ENCODE measurements at regions not wholly inside any gene's neighbourhood (a gene's known extent, or its start where the extent isn't known, plus 50 kb on each side); places are given as distances from the start of the nearest gene placed in this dataset.

DNA sequence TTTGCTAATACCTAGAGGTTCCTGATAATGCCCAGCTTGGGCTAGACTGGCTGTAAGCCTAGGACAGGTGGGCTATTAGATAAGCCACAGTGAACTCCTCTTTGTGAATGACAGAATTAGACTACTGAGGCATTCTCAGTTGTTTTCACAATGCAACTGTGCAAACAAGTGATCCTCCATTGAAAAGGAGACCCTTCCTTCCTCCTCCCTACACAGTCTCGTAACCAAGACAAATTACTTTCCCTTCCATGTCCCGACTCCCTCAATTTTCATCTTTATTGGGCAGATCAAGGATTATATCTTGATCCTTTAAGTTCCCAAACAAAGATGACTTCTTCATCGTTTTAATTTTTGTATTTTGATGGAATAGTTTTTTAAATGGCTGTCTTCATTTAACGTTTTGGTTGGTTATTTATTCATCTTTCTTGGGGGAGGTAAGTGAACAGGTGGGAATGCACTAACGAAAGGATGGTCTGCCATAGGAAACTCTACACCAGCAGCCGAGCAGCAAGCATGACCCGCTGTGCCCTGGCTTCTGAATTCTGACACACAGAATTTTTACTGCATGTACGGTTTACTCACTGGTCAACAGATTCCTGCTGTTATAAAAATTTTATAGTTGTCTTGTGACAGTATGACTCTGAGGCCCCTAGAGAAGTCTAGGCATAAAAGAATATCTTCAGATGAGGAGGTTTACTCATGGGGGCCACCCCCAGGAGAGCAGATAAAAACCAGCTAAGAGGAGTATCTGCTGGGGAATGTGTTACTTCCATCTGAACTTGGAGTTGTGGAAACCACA, 137.5 kb upstream of the TUT7 start:
- no peaks in the 10 kb centered on the region for H3K9me2 ChIP-seq (ENCODE audit: low read depth, low read length)
- no peaks in the 10 kb centered on the region for H3F3A ChIP-seq (ENCODE audit: insufficient read depth, low read length)
- no peaks in the 10 kb centered on the region for H3K27me3 ChIP-seq (ENCODE audit: insufficient read depth, low read length)
- H3K27ac ChIP-seq (ENCODE audit: low read depth, low read length, poor library complexity, severe bottlenecking): no peak overlapping the region
- H4K20me1 ChIP-seq (ENCODE audit: insufficient read depth, low read length): no peaks in the 10 kb centered on the region
- H3K4me3 ChIP-seq (ENCODE audit: low read depth, low read length, poor library complexity, severe bottlenecking): no peak overlapping the region
- H3K4me2 ChIP-seq (ENCODE audit: low read length): no peak overlapping the region
- H3K36me3 ChIP-seq (ENCODE audit: insufficient read depth, low read length): no peaks in the 10 kb centered on the region
- no peaks in the 10 kb centered on the region for H3K9me3 ChIP-seq (ENCODE audit: low read length)
- no peak overlapping the region for H3K9ac ChIP-seq (ENCODE audit: low read length)
- TF ChIP-seq EZH2 (IDR thresholded peaks at IDR 0.05; ENCODE audit: borderline replicate concordance, low read length) (no peak), CTCF (IDR thresholded peaks at IDR 0.05; ENCODE audit: low read length) (no peak)
- no peak overlapping the region for H2AFZ ChIP-seq (ENCODE audit: low read length)
- no peaks in the 10 kb centered on the region for H3K4me1 ChIP-seq (ENCODE audit: insufficient read depth, low read length, severe bottlenecking)
- no peaks in the 10 kb centered on the region for H3K79me2 ChIP-seq (ENCODE audit: insufficient read depth, low read length)

DNA sequence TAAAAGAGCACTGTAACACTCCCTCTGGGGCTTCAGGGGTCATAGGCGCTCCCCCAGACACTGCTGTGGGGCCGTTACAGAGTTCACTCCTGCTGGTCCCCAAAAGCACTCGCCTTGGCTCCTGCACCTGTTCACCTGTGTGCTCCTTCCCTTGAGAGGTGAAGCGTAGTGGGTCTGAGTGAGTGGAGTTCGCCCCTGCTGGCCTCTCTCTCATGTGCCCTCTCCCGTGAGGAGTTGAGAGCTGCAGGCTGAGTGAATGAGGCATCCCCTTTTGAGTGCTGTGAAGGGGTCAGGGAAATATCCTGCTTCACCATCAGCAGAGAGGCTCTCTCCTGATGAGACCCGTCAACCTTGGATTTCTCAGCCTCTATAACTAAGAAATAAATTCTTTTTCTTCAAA, 134.6 kb upstream of the TUT7 start:
- no peak for TF ChIP-seq CTCF (IDR thresholded peaks at IDR 0.05; ENCODE audit: low read length)
- TF ChIP-seq EZH2 (IDR thresholded peaks at IDR 0.05; ENCODE audit: borderline replicate concordance, low read length): no peak
- no peak overlapping the region for H3K4me2 ChIP-seq (ENCODE audit: low read length)
- H3K9ac ChIP-seq (ENCODE audit: low read length): no peak overlapping the region
- no peaks in the 10 kb centered on the region for H3K4me1 ChIP-seq (ENCODE audit: insufficient read depth, low read length, severe bottlenecking)
- no peak overlapping the region for H2AFZ ChIP-seq (ENCODE audit: low read length)
- H3K27ac ChIP-seq (ENCODE audit: low read depth, low read length, poor library complexity, severe bottlenecking): no peak overlapping the region
- no peak overlapping the region for H3K4me3 ChIP-seq (ENCODE audit: low read depth, low read length, poor library complexity, severe bottlenecking)
- H3K9me3 ChIP-seq (ENCODE audit: low read length): no peaks in the 10 kb centered on the region
- no peaks in the 10 kb centered on the region for H3K79me2 ChIP-seq (ENCODE audit: insufficient read depth, low read length)
- no peaks in the 10 kb centered on the region for H3K27me3 ChIP-seq (ENCODE audit: insufficient read depth, low read length)
- no peaks in the 10 kb centered on the region for H4K20me1 ChIP-seq (ENCODE audit: insufficient read depth, low read length)
- no peaks in the 10 kb centered on the region for H3K36me3 ChIP-seq (ENCODE audit: insufficient read depth, low read length)
- no peaks in the 10 kb centered on the region for H3F3A ChIP-seq (ENCODE audit: insufficient read depth, low read length)
- no peaks in the 10 kb centered on the region for H3K9me2 ChIP-seq (ENCODE audit: low read depth, low read length)

GRCh38 chr9:86488345-86488744, 134.1 kb upstream of the TUT7 start:
- H2AFZ ChIP-seq (ENCODE audit: low read length): no peak overlapping the region
- no peak overlapping the region for H3K4me3 ChIP-seq (ENCODE audit: low read depth, low read length, poor library complexity, severe bottlenecking)
- no peaks in the 10 kb centered on the region for H3K36me3 ChIP-seq (ENCODE audit: insufficient read depth, low read length)
- no peaks in the 10 kb centered on the region for H3F3A ChIP-seq (ENCODE audit: insufficient read depth, low read length)
- TF ChIP-seq EZH2 (IDR thresholded peaks at IDR 0.05; ENCODE audit: borderline replicate concordance, low read length): no peak
- TF ChIP-seq CTCF (IDR thresholded peaks at IDR 0.05; ENCODE audit: low read length): no peak
- no peaks in the 10 kb centered on the region for H3K4me1 ChIP-seq (ENCODE audit: insufficient read depth, low read length, severe bottlenecking)
- H3K9ac ChIP-seq (ENCODE audit: low read length): no peak overlapping the region
- H3K27ac ChIP-seq (ENCODE audit: low read depth, low read length, poor library complexity, severe bottlenecking): no peak overlapping the region
- no peaks in the 10 kb centered on the region for H3K79me2 ChIP-seq (ENCODE audit: insufficient read depth, low read length)
- H3K27me3 ChIP-seq (ENCODE audit: insufficient read depth, low read length): no peaks in the 10 kb centered on the region
- no peaks in the 10 kb centered on the region for H3K9me2 ChIP-seq (ENCODE audit: low read depth, low read length)
- H3K9me3 ChIP-seq (ENCODE audit: low read length): no peaks in the 10 kb centered on the region
- no peak overlapping the region for H3K4me2 ChIP-seq (ENCODE audit: low read length)
- no peaks in the 10 kb centered on the region for H4K20me1 ChIP-seq (ENCODE audit: insufficient read depth, low read length)

All from OCI-LY1 (cell line).